HepG2 (cell line): ENCODE measurements at regions not wholly inside any gene's neighbourhood (a gene's known extent, or its start where the extent isn't known, plus 50 kb on each side); places are given as distances from the start of the nearest gene placed in this dataset.

Experiments used
- CENPX ChIP-seq: sonication (generic); formaldehyde crosslinking; IDR thresholded peaks from 2 replicates; pipeline ENCODE4 v1.9.0; 2021; ENCODE audit warnings: mild to moderate bottlenecking, missing genetic modification reagents, moderate library complexity
- GRHL1 ChIP-seq: sonication (generic); formaldehyde crosslinking; conservative IDR thresholded peaks from 2 replicates; pipeline ENCODE4 v1.8.0; 2022; ENCODE audit warnings: missing genetic modification reagents
- ISX ChIP-seq: sonication (generic); formaldehyde crosslinking; conservative IDR thresholded peaks from 2 replicates; pipeline ENCODE4 v1.5.0; 2020; ENCODE audit warnings: missing genetic modification reagents
- MYNN ChIP-seq: sonication (generic); formaldehyde crosslinking; IDR thresholded peaks from 2 replicates; pipeline ENCODE4 v1.4.0; 2020; ENCODE audit warnings: mild to moderate bottlenecking, low read depth, missing genetic modification reagents
- NFKBIZ ChIP-seq: IDR thresholded peaks from 2 replicates; pipeline ENCODE4 v1.6.1; 2018; ENCODE audit warnings: missing genetic modification reagents, missing compliant biosample characterization
- PRDM4 ChIP-seq: sonication (generic); formaldehyde crosslinking; IDR thresholded peaks from 2 replicates; pipeline ENCODE4 v1.9.0; 2021; ENCODE audit warnings: missing genetic modification reagents, borderline replicate concordance
- RAD51 ChIP-seq: fragments of 450-650 bp; IDR thresholded peaks from 2 replicates; pipeline ENCODE4 v1.6.1; 2016; ENCODE audit warnings: borderline replicate concordance
- RNF219 ChIP-seq: sonication (generic); formaldehyde crosslinking; IDR thresholded peaks from 2 replicates; pipeline ENCODE4 v1.5.0; 2020; ENCODE audit warnings: mild to moderate bottlenecking, missing genetic modification reagents
- ZNF460 ChIP-seq: sonication (generic); formaldehyde crosslinking; IDR thresholded peaks from 2 replicates; pipeline ENCODE4 v1.5.1; 2020; ENCODE audit warnings: missing genetic modification reagents, mild to moderate bottlenecking, borderline replicate concordance
- ZNF629 ChIP-seq: sonication (generic); formaldehyde crosslinking; conservative IDR thresholded peaks from 2 replicates; pipeline ENCODE4 v1.5.0; 2020; ENCODE audit warnings: missing genetic modification reagents
- ZNF724P ChIP-seq: sonication (generic); formaldehyde crosslinking; IDR thresholded peaks from 2 replicates; pipeline ENCODE4 v1.8.0; 2022; ENCODE audit warnings: missing genetic modification reagents, borderline replicate concordance
- ZNF784 ChIP-seq: sonication (generic); formaldehyde crosslinking; IDR thresholded peaks from 2 replicates; pipeline ENCODE4 v1.5.1; 2020; ENCODE audit warnings: missing genetic modification reagents, mild to moderate bottlenecking, borderline replicate concordance
- TF ChIP-seq, protein P1 (sequence below): sonication (generic); formaldehyde crosslinking; IDR thresholded peaks from 2 replicates; pipeline ENCODE4 v1.5.0; 2020; ENCODE audit warnings: missing genetic modification reagents, mild to moderate bottlenecking, borderline replicate concordance
- TF ChIP-seq, protein P2 (sequence below): sonication (generic); formaldehyde crosslinking; IDR thresholded peaks from 2 replicates; pipeline ENCODE4 v1.4.0; 2020; ENCODE audit warnings: mild to moderate bottlenecking, missing genetic modification reagents

- TF ChIP-seq GRHL1 (CRISPR knock-in tag) (no peak), CENPX (CRISPR knock-in tag) (no peak), ISX (CRISPR knock-in tag) (no peak), ZNF724P (CRISPR knock-in tag) (no peak), RNF219 (no peak), ZNF460 (CRISPR knock-in tag) (no peak), ZNF784 (CRISPR knock-in tag) (no peak), MYNN (CRISPR knock-in tag) (no peak), ZNF629 (no peak), RAD51 (no peak), PRDM4 (no peak), NFKBIZ (CRISPR knock-in tag) (no peak)
- TF ChIP-seq, protein P1, sequence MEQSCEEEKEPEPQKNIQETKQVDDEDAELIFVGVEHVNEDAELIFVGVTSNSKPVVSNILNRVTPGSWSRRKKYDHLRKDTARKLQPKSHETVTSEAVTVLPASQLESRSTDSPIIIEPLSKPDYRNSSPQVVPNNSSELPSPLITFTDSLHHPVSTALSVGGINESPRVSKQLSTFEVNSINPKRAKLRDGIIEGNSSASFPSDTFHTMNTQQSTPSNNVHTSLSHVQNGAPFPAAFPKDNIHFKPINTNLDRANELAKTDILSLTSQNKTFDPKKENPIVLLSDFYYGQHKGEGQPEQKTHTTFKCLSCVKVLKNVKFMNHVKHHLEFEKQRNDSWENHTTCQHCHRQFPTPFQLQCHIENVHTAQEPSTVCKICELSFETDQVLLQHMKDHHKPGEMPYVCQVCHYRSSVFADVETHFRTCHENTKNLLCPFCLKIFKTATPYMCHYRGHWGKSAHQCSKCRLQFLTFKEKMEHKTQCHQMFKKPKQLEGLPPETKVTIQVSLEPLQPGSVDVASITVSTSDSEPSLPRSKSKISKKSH, result no peak
- TF ChIP-seq, protein P2, sequence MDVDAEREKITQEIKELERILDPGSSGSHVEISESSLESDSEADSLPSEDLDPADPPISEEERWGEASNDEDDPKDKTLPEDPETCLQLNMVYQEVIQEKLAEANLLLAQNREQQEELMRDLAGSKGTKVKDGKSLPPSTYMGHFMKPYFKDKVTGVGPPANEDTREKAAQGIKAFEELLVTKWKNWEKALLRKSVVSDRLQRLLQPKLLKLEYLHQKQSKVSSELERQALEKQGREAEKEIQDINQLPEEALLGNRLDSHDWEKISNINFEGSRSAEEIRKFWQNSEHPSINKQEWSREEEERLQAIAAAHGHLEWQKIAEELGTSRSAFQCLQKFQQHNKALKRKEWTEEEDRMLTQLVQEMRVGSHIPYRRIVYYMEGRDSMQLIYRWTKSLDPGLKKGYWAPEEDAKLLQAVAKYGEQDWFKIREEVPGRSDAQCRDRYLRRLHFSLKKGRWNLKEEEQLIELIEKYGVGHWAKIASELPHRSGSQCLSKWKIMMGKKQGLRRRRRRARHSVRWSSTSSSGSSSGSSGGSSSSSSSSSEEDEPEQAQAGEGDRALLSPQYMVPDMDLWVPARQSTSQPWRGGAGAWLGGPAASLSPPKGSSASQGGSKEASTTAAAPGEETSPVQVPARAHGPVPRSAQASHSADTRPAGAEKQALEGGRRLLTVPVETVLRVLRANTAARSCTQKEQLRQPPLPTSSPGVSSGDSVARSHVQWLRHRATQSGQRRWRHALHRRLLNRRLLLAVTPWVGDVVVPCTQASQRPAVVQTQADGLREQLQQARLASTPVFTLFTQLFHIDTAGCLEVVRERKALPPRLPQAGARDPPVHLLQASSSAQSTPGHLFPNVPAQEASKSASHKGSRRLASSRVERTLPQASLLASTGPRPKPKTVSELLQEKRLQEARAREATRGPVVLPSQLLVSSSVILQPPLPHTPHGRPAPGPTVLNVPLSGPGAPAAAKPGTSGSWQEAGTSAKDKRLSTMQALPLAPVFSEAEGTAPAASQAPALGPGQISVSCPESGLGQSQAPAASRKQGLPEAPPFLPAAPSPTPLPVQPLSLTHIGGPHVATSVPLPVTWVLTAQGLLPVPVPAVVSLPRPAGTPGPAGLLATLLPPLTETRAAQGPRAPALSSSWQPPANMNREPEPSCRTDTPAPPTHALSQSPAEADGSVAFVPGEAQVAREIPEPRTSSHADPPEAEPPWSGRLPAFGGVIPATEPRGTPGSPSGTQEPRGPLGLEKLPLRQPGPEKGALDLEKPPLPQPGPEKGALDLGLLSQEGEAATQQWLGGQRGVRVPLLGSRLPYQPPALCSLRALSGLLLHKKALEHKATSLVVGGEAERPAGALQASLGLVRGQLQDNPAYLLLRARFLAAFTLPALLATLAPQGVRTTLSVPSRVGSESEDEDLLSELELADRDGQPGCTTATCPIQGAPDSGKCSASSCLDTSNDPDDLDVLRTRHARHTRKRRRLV (CRISPR knock-in tag), result no peak
Measured at GRCh38 chr12:22881878-22882385, 257.0 kb downstream of the ETNK1 start (continued).
